GM23338 (cell line): ENCODE measurements at regions not wholly inside any gene's neighbourhood (a gene's known extent, or its start where the extent isn't known, plus 50 kb on each side); places are given as distances from the start of the nearest gene placed in this dataset.

Experiments used
- CREB1 ChIP-seq: fragments of 250-450 bp; sonication (Bioruptor Pico); IDR thresholded peaks from 2 replicates; pipeline ENCODE4 v1.5.0; 2020; ENCODE audit warnings: low read depth, mild to moderate bottlenecking, moderate library complexity
- CTCF ChIP-seq, 2 experiments: fragments of 200-600 bp in 1 of 2; sonication (generic) in 1 of 2; conservative IDR thresholded peaks; 2 replicates each; pipeline versions ENCODE4 v1.5.1 to v1.6.1; 2016 to 2017; ENCODE audit warnings: antibody characterized with exemption in 2 of 2, low read depth in 2 of 2, mild to moderate bottlenecking in 2 of 2, moderate library complexity in 1 of 2
- EZH2 ChIP-seq: fragments of 200-600 bp; sonication (generic); IDR thresholded peaks from one replicate; pipeline ENCODE4 v1.8.0; 2017; ENCODE audit warnings: antibody characterized with exemption, mild to moderate bottlenecking, low read depth; ENCODE audit not compliant: unreplicated experiment
- EZH2phosphoT487 ChIP-seq: fragments of 200-600 bp; sonication (generic); IDR thresholded peaks from one replicate; pipeline ENCODE4 v1.8.1; 2018; ENCODE audit warnings: antibody characterized with exemption; ENCODE audit not compliant: unreplicated experiment
- POLR2AphosphoS5 ChIP-seq: IDR thresholded peaks from 2 replicates; pipeline ENCODE4 v1.6.1; 2016; ENCODE audit warnings: antibody characterized with exemption, low read depth
- ZNF114 ChIP-seq: fragments of 250-450 bp; sonication (Bioruptor Pico); IDR thresholded peaks from 2 replicates; pipeline ENCODE4 v1.5.0; 2020; ENCODE audit warnings: mild to moderate bottlenecking, moderate library complexity
- TF ChIP-seq, protein P1 (sequence below): IDR thresholded peaks from 2 replicates; pipeline ENCODE4 v1.6.1; 2016; ENCODE audit warnings: antibody characterized with exemption
- TF ChIP-seq, protein P2 (sequence below): IDR thresholded peaks from one replicate; pipeline ENCODE4 v1.6.1; 2018; ENCODE audit warnings: antibody characterized with exemption; ENCODE audit not compliant: unreplicated experiment

DNA sequence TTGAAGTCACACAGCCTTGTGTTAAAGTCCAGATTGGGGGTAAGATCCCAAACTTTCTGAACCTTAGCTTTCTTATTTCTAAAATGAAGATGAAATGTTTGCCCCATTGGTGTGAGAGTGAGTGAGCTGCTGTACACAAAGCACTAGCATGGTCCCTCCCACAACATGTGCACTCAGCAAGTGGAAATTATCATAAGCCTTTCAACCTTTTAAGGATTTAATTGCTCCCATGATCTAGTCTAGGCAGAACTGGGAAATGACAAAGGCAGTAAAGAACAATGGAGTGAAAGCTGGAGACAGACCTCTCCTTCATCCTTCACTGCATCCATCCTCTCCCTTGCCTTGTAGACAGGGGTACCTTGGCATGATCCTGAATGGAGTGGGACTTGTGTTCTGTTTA is 76.0 kb upstream of the GPR12 start:
- TF ChIP-seq EZH2, result no peak
- TF ChIP-seq CREB1, result no peak
- TF ChIP-seq ZNF114 (CRISPR knock-in tag), result no peak
- no peak for TF ChIP-seq CTCF (conservative IDR thresholded peaks at IDR 0.05; ENCODE audit: low read depth in 2 of 2)
- TF ChIP-seq POLR2AphosphoS5, result no peak
- no peak for TF ChIP-seq EZH2phosphoT487
- TF ChIP-seq, protein P1, sequence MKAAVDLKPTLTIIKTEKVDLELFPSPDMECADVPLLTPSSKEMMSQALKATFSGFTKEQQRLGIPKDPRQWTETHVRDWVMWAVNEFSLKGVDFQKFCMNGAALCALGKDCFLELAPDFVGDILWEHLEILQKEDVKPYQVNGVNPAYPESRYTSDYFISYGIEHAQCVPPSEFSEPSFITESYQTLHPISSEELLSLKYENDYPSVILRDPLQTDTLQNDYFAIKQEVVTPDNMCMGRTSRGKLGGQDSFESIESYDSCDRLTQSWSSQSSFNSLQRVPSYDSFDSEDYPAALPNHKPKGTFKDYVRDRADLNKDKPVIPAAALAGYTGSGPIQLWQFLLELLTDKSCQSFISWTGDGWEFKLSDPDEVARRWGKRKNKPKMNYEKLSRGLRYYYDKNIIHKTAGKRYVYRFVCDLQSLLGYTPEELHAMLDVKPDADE, result no peak
- TF ChIP-seq, protein P2, sequence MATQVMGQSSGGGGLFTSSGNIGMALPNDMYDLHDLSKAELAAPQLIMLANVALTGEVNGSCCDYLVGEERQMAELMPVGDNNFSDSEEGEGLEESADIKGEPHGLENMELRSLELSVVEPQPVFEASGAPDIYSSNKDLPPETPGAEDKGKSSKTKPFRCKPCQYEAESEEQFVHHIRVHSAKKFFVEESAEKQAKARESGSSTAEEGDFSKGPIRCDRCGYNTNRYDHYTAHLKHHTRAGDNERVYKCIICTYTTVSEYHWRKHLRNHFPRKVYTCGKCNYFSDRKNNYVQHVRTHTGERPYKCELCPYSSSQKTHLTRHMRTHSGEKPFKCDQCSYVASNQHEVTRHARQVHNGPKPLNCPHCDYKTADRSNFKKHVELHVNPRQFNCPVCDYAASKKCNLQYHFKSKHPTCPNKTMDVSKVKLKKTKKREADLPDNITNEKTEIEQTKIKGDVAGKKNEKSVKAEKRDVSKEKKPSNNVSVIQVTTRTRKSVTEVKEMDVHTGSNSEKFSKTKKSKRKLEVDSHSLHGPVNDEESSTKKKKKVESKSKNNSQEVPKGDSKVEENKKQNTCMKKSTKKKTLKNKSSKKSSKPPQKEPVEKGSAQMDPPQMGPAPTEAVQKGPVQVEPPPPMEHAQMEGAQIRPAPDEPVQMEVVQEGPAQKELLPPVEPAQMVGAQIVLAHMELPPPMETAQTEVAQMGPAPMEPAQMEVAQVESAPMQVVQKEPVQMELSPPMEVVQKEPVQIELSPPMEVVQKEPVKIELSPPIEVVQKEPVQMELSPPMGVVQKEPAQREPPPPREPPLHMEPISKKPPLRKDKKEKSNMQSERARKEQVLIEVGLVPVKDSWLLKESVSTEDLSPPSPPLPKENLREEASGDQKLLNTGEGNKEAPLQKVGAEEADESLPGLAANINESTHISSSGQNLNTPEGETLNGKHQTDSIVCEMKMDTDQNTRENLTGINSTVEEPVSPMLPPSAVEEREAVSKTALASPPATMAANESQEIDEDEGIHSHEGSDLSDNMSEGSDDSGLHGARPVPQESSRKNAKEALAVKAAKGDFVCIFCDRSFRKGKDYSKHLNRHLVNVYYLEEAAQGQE, result no peak
